Mesendoderm (in vitro differentiated cells): ENCODE measurements at regions not wholly inside any gene's neighbourhood (a gene's known extent, or its start where the extent isn't known, plus 50 kb on each side); places are given as distances from the start of the nearest gene placed in this dataset.

Experiments used
- DNase-seq: peaks from one replicate; pipeline ENCODE4 v3.0.0; 2013
- H2AK5ac ChIP-seq: 2 replicates; pipeline ENCODE4 v1.6.1; 2013; ENCODE audit warnings: low read length, inconsistent platforms
- H2BK120ac ChIP-seq: 2 replicates; pipeline ENCODE4 v1.6.1; 2013; ENCODE audit warnings: low read depth, mild to moderate bottlenecking, low read length, moderate library complexity, mixed read lengths
- H2BK15ac ChIP-seq: replicated peaks from 2 replicates; pipeline ENCODE4 v1.6.1; 2013; ENCODE audit warnings: low read depth, mild to moderate bottlenecking, moderate library complexity
- H2BK5ac ChIP-seq: 2 replicates; pipeline ENCODE4 v1.6.1; 2013; ENCODE audit warnings: low read length, inconsistent platforms
- H3K18ac ChIP-seq: 2 replicates; pipeline ENCODE4 v1.6.1; 2013; ENCODE audit warnings: mild to moderate bottlenecking, low read length, mixed read lengths
- H3K23ac ChIP-seq: one replicate; pipeline ENCODE4 v1.6.1; 2013; ENCODE audit warnings: low read length
- H3K27ac ChIP-seq: 2 replicates; pipeline ENCODE4 v1.5.1; 2013; ENCODE audit warnings: low read depth, mild to moderate bottlenecking, inconsistent platforms, low read length, moderate library complexity
- H3K27me3 ChIP-seq: 2 replicates; pipeline ENCODE4 v1.6.1; 2013; ENCODE audit warnings: low read length, control low read depth, mild to moderate bottlenecking, inconsistent platforms; ENCODE audit not compliant: insufficient read depth, poor library complexity
- H3K36me3 ChIP-seq: 2 replicates; pipeline ENCODE4 v1.6.1; 2013; ENCODE audit warnings: low read length, inconsistent platforms; ENCODE audit not compliant: control insufficient read depth, insufficient read depth
- H3K4ac ChIP-seq: one replicate; pipeline ENCODE4 v1.6.1; 2013; ENCODE audit warnings: low read depth, mild to moderate bottlenecking, low read length, moderate library complexity
- H3K4me1 ChIP-seq: 2 replicates; pipeline ENCODE4 v1.6.1; 2013; ENCODE audit warnings: low read depth, low read length, inconsistent platforms; ENCODE audit not compliant: control insufficient read depth
- H3K4me2 ChIP-seq: 2 replicates; pipeline ENCODE4 v1.6.1; 2013; ENCODE audit warnings: low read length
- H3K4me3 ChIP-seq: 2 replicates; pipeline ENCODE4 v1.5.1; 2013; ENCODE audit warnings: mild to moderate bottlenecking, low read length
- H3K56ac ChIP-seq: one replicate; pipeline ENCODE4 v1.6.1; 2013; ENCODE audit warnings: low read length
- H3K79me1 ChIP-seq: 2 replicates; pipeline ENCODE4 v1.6.1; 2013; ENCODE audit warnings: low read length, inconsistent platforms
- H3K79me2 ChIP-seq: 2 replicates; pipeline ENCODE4 v1.6.1; 2013; ENCODE audit warnings: mild to moderate bottlenecking, low read length; ENCODE audit not compliant: control insufficient read depth, insufficient read depth
- H3K9ac ChIP-seq: 2 replicates; pipeline ENCODE4 v1.6.1; 2013; ENCODE audit warnings: low read length, inconsistent platforms
- H4K5ac ChIP-seq: one replicate; pipeline ENCODE4 v1.6.1; 2013; ENCODE audit warnings: low read length
- H4K8ac ChIP-seq: one replicate; pipeline ENCODE4 v1.6.1; 2013; ENCODE audit warnings: low read depth, mild to moderate bottlenecking, control low read depth, low read length, moderate library complexity
- WGBS: extraction: QIAGEN DNeasy Blood & Tissue Kit; methylation state at CpG from one replicate; pipeline ENCODE4 v1.1.7; 2013; ENCODE audit warnings: low lambda C conversion rate, missing lambda C conversion rate; ENCODE audit not compliant: insufficient coverage; ENCODE audit errors: extremely low coverage; 5-methylcytosine and 5-hydroxymethylcytosine counted together

DNA sequence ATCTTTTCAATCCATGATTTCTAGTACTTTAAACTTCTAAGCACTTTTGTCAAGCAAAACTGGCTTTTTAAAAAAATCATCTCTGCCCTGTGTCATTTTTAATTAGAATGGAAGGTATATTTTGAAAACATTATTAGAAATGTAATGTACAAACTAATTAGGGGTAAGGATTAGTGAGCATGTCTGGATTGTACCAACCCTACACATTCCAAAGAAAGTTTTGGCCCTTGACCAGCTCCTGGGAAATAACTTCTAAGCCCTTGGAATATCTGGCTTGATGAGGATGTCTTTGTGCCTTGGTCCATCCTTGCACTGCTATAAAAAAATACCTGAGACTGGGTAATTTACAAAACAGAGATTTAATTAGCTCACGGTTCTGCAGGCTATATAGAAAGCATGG, 876.5 kb downstream of the RAPGEF2 start:
- Histone ChIP-seq H3K79me2 (no peaks in the 10 kb centered on the region), H2AK5ac (no peak overlapping the region), H3K4me1 (no peaks in the 10 kb centered on the region), H3K79me1 (no peaks in the 10 kb centered on the region), H3K36me3 (no peaks in the 10 kb centered on the region), H3K23ac (no peak overlapping the region), H2BK5ac (no peak overlapping the region), H3K27ac (no peak overlapping the region), H3K56ac (no peak overlapping the region), H3K27me3 (no peaks in the 10 kb centered on the region), H3K9ac (no peak overlapping the region), H2BK15ac (no peak overlapping the region), H3K4me2 (no peak overlapping the region), H3K18ac (no peak overlapping the region), H4K5ac (no peak overlapping the region), H4K8ac (no peak overlapping the region), H3K4me3 (no peak overlapping the region), H3K4ac (no peak overlapping the region), H2BK120ac (peak overlapping the region; percentile 12)
- no peak for DNase-seq
- no CpG with 5 or more reads among the region's 1 CpG for WGBS

DNA sequence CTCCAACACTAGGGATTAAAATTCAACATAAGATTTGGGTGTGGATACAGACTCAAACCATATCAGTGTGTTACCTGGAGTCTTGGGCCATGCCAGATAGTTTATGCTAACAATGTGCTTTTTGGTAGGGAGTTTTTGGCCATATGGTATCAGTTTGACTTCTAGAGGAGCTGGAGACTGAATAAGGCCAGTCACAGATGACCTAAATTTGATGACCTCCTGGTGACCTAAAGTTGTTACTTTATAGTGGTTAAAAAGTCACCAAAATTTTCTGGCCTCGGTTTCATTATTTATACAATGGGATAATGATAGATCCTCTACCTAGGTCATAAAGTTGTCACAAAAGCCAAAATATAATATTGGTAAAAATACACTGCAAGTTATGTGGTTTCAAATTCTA, 877.1 kb downstream of the RAPGEF2 start:
- Histone ChIP-seq H3K27me3 (no peaks in the 10 kb centered on the region), H3K4me1 (no peaks in the 10 kb centered on the region), H3K56ac (no peak overlapping the region), H3K18ac (no peak overlapping the region), H3K36me3 (no peaks in the 10 kb centered on the region), H2AK5ac (no peak overlapping the region), H2BK15ac (no peak overlapping the region), H3K4me3 (no peak overlapping the region), H3K79me2 (no peaks in the 10 kb centered on the region), H3K4me2 (no peak overlapping the region), H3K4ac (no peak overlapping the region), H4K8ac (no peak overlapping the region), H3K23ac (no peak overlapping the region), H2BK5ac (no peak overlapping the region), H3K9ac (no peak overlapping the region), H3K27ac (no peak overlapping the region), H3K79me1 (no peaks in the 10 kb centered on the region), H2BK120ac (no peak overlapping the region), H4K5ac (no peak overlapping the region)
- no CpG with 5 or more reads among the region's 1 CpG for WGBS
- DNase-seq = no peak

DNA sequence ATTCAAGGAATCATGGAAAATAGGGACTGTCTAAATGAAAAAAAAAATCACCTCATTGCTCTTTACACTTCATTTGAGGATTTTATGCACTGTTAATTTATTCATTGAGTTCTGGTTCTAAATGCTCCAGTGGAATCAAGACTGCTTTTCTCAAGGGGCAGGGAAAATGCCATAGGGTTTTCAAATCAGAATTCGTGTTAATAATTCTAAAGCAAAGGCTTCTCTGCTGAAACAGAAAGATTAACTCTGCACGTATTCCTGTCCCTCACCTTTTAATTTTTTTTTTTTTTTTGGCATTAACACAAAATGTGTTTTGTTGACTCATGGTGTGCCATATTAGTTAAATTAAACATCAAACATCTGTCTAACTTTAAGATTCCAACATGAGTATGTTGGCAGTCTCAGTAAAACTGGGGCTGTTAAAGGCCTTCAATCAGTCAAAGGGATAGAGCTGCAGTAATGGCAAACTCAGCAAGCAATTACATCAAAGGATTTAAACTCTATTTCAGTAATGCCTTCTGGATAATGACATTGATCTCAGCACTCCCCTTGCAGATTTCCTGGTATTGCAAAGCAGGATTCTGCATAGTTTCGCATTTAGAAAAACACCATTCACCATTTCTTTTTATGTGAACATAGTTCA, 878.1 kb downstream of the RAPGEF2 start:
- no peak overlapping the region for H3K23ac ChIP-seq
- no peak overlapping the region for H3K4ac ChIP-seq
- H3K79me1 ChIP-seq = no peaks in the 10 kb centered on the region
- DNase-seq = no peak
- no peak overlapping the region for H2BK15ac ChIP-seq
- no peaks in the 10 kb centered on the region for H3K27me3 ChIP-seq
- H3K79me2 ChIP-seq = no peaks in the 10 kb centered on the region
- H3K18ac ChIP-seq = no peak overlapping the region
- WGBS = no CpG with 5 or more reads among the region's 3 CpGs
- no peak overlapping the region for H2AK5ac ChIP-seq
- no peak overlapping the region for H4K8ac ChIP-seq
- H2BK120ac ChIP-seq = no peak overlapping the region
- H3K27ac ChIP-seq = no peak overlapping the region
- no peak overlapping the region for H3K4me2 ChIP-seq
- H3K4me3 ChIP-seq = no peak overlapping the region
- H3K36me3 ChIP-seq = no peaks in the 10 kb centered on the region
- no peak overlapping the region for H4K5ac ChIP-seq
- H3K9ac ChIP-seq = no peak overlapping the region
- H3K4me1 ChIP-seq = no peaks in the 10 kb centered on the region
- no peak overlapping the region for H2BK5ac ChIP-seq
- H3K56ac ChIP-seq = no peak overlapping the region

DNA sequence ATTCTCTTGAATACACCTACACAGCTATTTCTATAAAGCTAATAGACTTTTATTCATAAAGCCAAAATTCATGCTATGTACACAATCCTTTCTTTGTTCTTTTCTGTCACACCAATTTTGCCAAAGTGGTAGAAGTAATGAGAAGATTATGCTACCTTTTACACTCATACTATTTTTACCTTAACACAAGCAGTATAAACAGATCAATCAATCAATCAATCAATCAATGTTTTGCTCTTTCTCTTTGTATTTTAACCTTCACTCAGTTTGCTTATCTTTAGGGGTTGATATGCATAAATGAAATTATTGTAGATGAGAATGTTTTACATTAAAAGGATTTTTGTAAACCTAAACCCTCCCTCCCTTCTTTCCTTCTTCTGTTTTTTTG, 878.6 kb downstream of the RAPGEF2 start:
- Histone ChIP-seq H3K23ac (no peak overlapping the region), H4K5ac (no peak overlapping the region), H4K8ac (no peak overlapping the region), H3K36me3 (no peaks in the 10 kb centered on the region), H3K27me3 (no peaks in the 10 kb centered on the region), H3K4me1 (no peaks in the 10 kb centered on the region), H2AK5ac (no peak overlapping the region), H2BK120ac (no peak overlapping the region), H3K4ac (no peak overlapping the region), H3K18ac (no peak overlapping the region), H3K79me1 (no peaks in the 10 kb centered on the region), H3K56ac (no peak overlapping the region), H2BK15ac (no peak overlapping the region), H3K79me2 (no peaks in the 10 kb centered on the region), H3K4me2 (no peak overlapping the region), H3K9ac (no peak overlapping the region), H3K27ac (no peak overlapping the region), H2BK5ac (no peak overlapping the region), H3K4me3 (no peak overlapping the region)
- no peak for DNase-seq

DNA sequence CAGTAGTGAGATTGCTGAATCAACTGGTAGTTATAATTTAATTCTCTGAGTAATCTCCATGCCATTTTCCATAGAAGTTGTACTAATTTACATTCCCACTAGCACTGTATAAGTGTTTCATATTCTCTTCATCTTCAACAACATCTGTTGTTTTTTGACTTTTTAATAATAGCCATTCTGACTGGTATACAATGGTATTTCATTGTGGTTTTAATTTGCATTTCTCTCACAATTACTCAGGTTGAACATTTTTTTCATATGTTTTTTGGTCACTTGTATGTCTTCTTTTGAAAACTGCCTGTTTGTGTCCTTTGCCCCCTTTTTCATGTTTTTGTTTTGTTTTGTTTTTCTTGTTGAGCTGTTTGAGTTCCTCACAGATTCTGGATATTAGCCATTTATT, 880.2 kb downstream of the RAPGEF2 start:
- no peak overlapping the region for H3K9ac ChIP-seq
- no peak overlapping the region for H3K4me3 ChIP-seq
- H3K27me3 ChIP-seq = no peaks in the 10 kb centered on the region
- H3K79me2 ChIP-seq = no peaks in the 10 kb centered on the region
- no peak overlapping the region for H2BK5ac ChIP-seq
- H3K36me3 ChIP-seq = no peaks in the 10 kb centered on the region
- no peaks in the 10 kb centered on the region for H3K4me1 ChIP-seq
- no peaks in the 10 kb centered on the region for H3K79me1 ChIP-seq
- H3K23ac ChIP-seq = no peak overlapping the region
- H3K27ac ChIP-seq = no peak overlapping the region
- H3K56ac ChIP-seq = no peak overlapping the region
- no peak overlapping the region for H4K8ac ChIP-seq
- no peak overlapping the region for H3K4me2 ChIP-seq
- no peak overlapping the region for H2BK120ac ChIP-seq
- H2AK5ac ChIP-seq = no peak overlapping the region
- no peak overlapping the region for H2BK15ac ChIP-seq
- no peak overlapping the region for H3K4ac ChIP-seq
- H3K18ac ChIP-seq = no peak overlapping the region
- no peak for DNase-seq
- no peak overlapping the region for H4K5ac ChIP-seq

DNA sequence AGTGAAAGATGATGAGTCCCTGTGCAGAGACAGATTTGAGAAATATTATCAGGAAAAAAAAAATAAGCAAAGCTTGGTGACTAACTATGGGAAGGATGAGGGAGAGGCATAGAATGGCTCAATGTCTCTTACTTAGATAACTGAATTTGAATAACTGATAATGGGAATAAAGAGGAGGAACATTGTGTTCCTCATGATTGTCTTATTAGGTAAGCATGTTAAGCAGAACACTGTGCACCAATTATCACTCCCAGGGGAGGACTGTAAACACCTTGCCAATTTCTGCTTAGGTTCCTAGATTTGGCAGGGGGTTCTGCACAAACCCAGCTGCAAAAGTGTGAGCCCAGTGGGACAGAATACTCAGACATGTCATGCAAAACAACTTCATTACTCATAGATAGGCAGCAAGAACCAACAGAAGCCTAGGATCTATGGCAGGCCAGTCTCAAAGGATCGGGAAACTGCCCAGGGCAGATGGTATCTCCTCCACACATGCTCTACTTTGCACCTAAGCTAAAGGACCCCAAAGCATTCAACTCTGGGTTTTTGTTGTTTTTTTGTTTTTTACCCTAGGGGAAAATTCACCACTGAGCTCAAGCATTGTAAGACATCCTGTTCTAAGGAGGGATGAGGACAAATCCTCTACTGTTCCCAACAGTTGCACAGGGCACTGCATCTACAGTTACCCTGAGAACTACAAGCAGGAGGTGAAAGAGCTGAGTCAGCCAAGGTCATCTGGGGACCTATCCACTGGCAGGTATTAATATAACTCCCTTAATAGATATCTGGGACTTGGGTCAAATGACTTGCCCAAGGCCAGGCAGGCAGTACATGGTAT, 907.0 kb downstream of the RAPGEF2 start:
- Histone ChIP-seq H3K18ac (no peak overlapping the region), H2BK5ac (no peak overlapping the region), H2BK15ac (no peak overlapping the region), H3K4ac (no peak overlapping the region), H2BK120ac (no peak overlapping the region), H4K8ac (no peak overlapping the region), H3K56ac (no peak overlapping the region), H3K79me1 (no peaks in the 10 kb centered on the region), H3K9ac (no peak overlapping the region), H4K5ac (no peak overlapping the region), H3K36me3 (no peaks in the 10 kb centered on the region), H3K4me1 (no peaks in the 10 kb centered on the region), H2AK5ac (no peak overlapping the region), H3K4me3 (no peak overlapping the region), H3K79me2 (no peaks in the 10 kb centered on the region), H3K27me3 (no peaks in the 10 kb centered on the region), H3K23ac (no peak overlapping the region), H3K4me2 (no peak overlapping the region), H3K27ac (no peak overlapping the region)
- no peak for DNase-seq
- WGBS = no CpG with 5 or more reads among the region's 1 CpG
